NCI-H1092 (cell line): ENCODE measurements at regions not wholly inside any gene's neighbourhood (a gene's known extent, or its start where the extent isn't known, plus 50 kb on each side); places are given as distances from the start of the nearest gene placed in this dataset.
"Not testable (repeated sequence)": the region's sequence is repeated elsewhere in the genome, so short reads cannot be mapped to it uniquely, and the experiment has no call there.

ENCODE experiments used
- DNase-seq: peaks from one replicate; lab custom pipeline; 2025; lab: John Stamatoyannopoulos, UW

GRCh38 chr1:208717525-208717924 is 473.3 kb upstream of the PLXNA2 start:
- DNase-seq: no peak

- DNase-seq: no peak
Observed at GRCh38 chr1:208722592-208722991, 478.4 kb upstream of the PLXNA2 start.

GRCh38 chr1:208724079-208724478 is 479.9 kb upstream of the PLXNA2 start:
- DNase-seq: no peak

- no peak for DNase-seq
Observed at GRCh38 chr1:208728815-208729214, 484.6 kb upstream of the PLXNA2 start.

GRCh38 chr1:208731981-208732821 is 488.0 kb upstream of the PLXNA2 start:
- DNase-seq: peak; percentile 90

GRCh38 chr1:208737161-208737560 is 493.0 kb upstream of the PLXNA2 start:
- no peak for DNase-seq

- no peak for DNase-seq
Observed at GRCh38 chr1:208737922-208738321, 493.7 kb upstream of the PLXNA2 start.

- not testable (repeated sequence) for DNase-seq
Observed at GRCh38 chr1:208739636-208740035, 495.5 kb upstream of the PLXNA2 start.

- no peak for DNase-seq
Observed at GRCh38 chr1:208741296-208741695, 497.1 kb upstream of the PLXNA2 start.

- DNase-seq: no peak
Observed at GRCh38 chr1:208743361-208743760, 499.2 kb upstream of the PLXNA2 start.

GRCh38 chr1:208747979-208748378 is 503.8 kb upstream of the PLXNA2 start:
- DNase-seq: no peak

GRCh38 chr1:208748387-208749165 is 504.4 kb upstream of the PLXNA2 start:
- DNase-seq: no peak

- DNase-seq: no peak
Observed at GRCh38 chr1:208756339-208756981, 512.3 kb upstream of the PLXNA2 start.

- DNase-seq: no peak
Observed at GRCh38 chr1:208757846-208758245, 513.7 kb upstream of the PLXNA2 start.

GRCh38 chr1:208759255-208759654 is 515.1 kb upstream of the PLXNA2 start:
- no peak for DNase-seq

- no peak for DNase-seq
Observed at GRCh38 chr1:208763971-208764370, 519.8 kb upstream of the PLXNA2 start.

- DNase-seq: peak; percentile 72
Observed at GRCh38 chr1:208766832-208767231, 522.6 kb upstream of the PLXNA2 start.

GRCh38 chr1:208767816-208768215 is 523.6 kb upstream of the PLXNA2 start:
- no peak for DNase-seq

- no peak for DNase-seq
Observed at GRCh38 chr1:208772891-208773290, 528.7 kb upstream of the PLXNA2 start.

GRCh38 chr1:208775841-208776240 is 531.7 kb upstream of the PLXNA2 start:
- DNase-seq: no peak

GRCh38 chr1:208778417-208778816 is 534.2 kb upstream of the PLXNA2 start:
- no peak for DNase-seq

- DNase-seq: peak; percentile 94
Observed at GRCh38 chr1:208781391-208782045, 537.3 kb upstream of the PLXNA2 start.
